H9 (cell line): ENCODE measurements at regions not wholly inside any gene's neighbourhood (a gene's known extent, or its start where the extent isn't known, plus 50 kb on each side); places are given as distances from the start of the nearest gene placed in this dataset.

Experiments used
- DNase-seq: peaks from one replicate; pipeline ENCODE4 v3.0.0-alpha.2; 2017
- H2AFZ ChIP-seq: one replicate; pipeline ENCODE4 v1.6.1; 2013; ENCODE audit warnings: mild to moderate bottlenecking, low read length, control low read depth, moderate library complexity
- H2AK5ac ChIP-seq: 2 replicates; pipeline ENCODE4 v1.6.1; 2013; ENCODE audit warnings: low read length, control low read depth, mixed read lengths; ENCODE audit not compliant: insufficient read length
- H2BK120ac ChIP-seq: one replicate; pipeline ENCODE4 v1.6.1; 2013; ENCODE audit warnings: low read depth, mild to moderate bottlenecking, low read length, control low read depth, inconsistent platforms; ENCODE audit not compliant: poor library complexity, severe bottlenecking
- H2BK12ac ChIP-seq: 2 replicates; pipeline ENCODE4 v1.6.1; 2013; ENCODE audit warnings: low read length, control low read depth, mixed read lengths, low read depth; ENCODE audit not compliant: insufficient read length
- H2BK15ac ChIP-seq: 2 replicates; pipeline ENCODE4 v1.6.1; 2013; ENCODE audit warnings: low read depth, low read length, control low read depth
- H2BK20ac ChIP-seq: one replicate; pipeline ENCODE4 v1.6.1; 2013; ENCODE audit warnings: low read depth, mild to moderate bottlenecking, low read length, control low read depth, inconsistent platforms; ENCODE audit not compliant: poor library complexity, severe bottlenecking
- H2BK5ac ChIP-seq: 2 replicates; pipeline ENCODE4 v1.6.1; 2013; ENCODE audit warnings: low read length, control low read depth, mixed read lengths; ENCODE audit not compliant: insufficient read length
- H3K14ac ChIP-seq: 2 replicates; pipeline ENCODE4 v1.6.1; 2013; ENCODE audit warnings: low read length, control low read depth; ENCODE audit not compliant: insufficient read depth
- H3K18ac ChIP-seq: 2 replicates; pipeline ENCODE4 v1.6.1; 2013; ENCODE audit warnings: low read depth, mild to moderate bottlenecking, mixed read lengths, low read length, control low read depth; ENCODE audit not compliant: insufficient read length
- H3K23ac ChIP-seq: 2 replicates; pipeline ENCODE4 v1.6.1; 2013; ENCODE audit warnings: low read length, control low read depth, mixed read lengths, low read depth; ENCODE audit not compliant: insufficient read length
- H3K23me2 ChIP-seq: 2 replicates; pipeline ENCODE4 v1.6.1; 2013; ENCODE audit warnings: low read depth, mild to moderate bottlenecking, mixed read lengths, low read length, control low read depth; ENCODE audit not compliant: insufficient read length, poor library complexity, severe bottlenecking
- H3K27ac ChIP-seq: 2 replicates; pipeline ENCODE4 v1.5.1; 2013; ENCODE audit warnings: low read length, control low read depth, mixed read lengths, low read depth; ENCODE audit not compliant: insufficient read length
- H3K27me3 ChIP-seq: 2 replicates; pipeline ENCODE4 v1.6.1; 2013; ENCODE audit warnings: low read length, control low read depth, inconsistent platforms; ENCODE audit not compliant: insufficient read depth
- H3K4ac ChIP-seq: 2 replicates; pipeline ENCODE4 v1.6.1; 2013; ENCODE audit warnings: low read depth, mild to moderate bottlenecking, control low read depth, inconsistent platforms, low read length, moderate library complexity
- H3K4me1 ChIP-seq: 2 replicates; pipeline ENCODE4 v1.6.1; 2013; ENCODE audit warnings: low read length, control low read depth, inconsistent platforms; ENCODE audit not compliant: insufficient read depth
- H3K4me2 ChIP-seq: 2 replicates; pipeline ENCODE4 v1.6.1; 2013; ENCODE audit warnings: low read length, control low read depth, mixed read lengths; ENCODE audit not compliant: insufficient read length, insufficient read depth
- H3K56ac ChIP-seq: 2 replicates; pipeline ENCODE4 v1.6.1; 2013; ENCODE audit warnings: low read depth, mild to moderate bottlenecking, mixed read lengths, low read length, control low read depth; ENCODE audit not compliant: insufficient read length
- H3K79me1 ChIP-seq: 2 replicates; pipeline ENCODE4 v1.6.1; 2013; ENCODE audit warnings: low read depth, mild to moderate bottlenecking, moderate library complexity, low read length, control low read depth, inconsistent platforms; ENCODE audit not compliant: insufficient read depth, poor library complexity, severe bottlenecking
- H3K79me2 ChIP-seq: 2 replicates; pipeline ENCODE4 v1.6.1; 2013; ENCODE audit warnings: low read length, control low read depth, inconsistent platforms; ENCODE audit not compliant: insufficient read depth
- H3K9ac ChIP-seq: 2 replicates; pipeline ENCODE4 v1.6.1; 2013; ENCODE audit warnings: low read length, control low read depth, mixed read lengths; ENCODE audit not compliant: insufficient read length; ENCODE audit errors: extremely low read depth
- H3K9me3 ChIP-seq: one replicate; pipeline ENCODE4 v1.6.1; 2013; ENCODE audit warnings: low read depth, low read length, inconsistent platforms; ENCODE audit not compliant: control insufficient read depth
- H3T11ph ChIP-seq: one replicate; pipeline ENCODE4 v1.6.1; 2013; ENCODE audit warnings: mild to moderate bottlenecking, low read length, control low read depth, inconsistent platforms
- H4K20me1 ChIP-seq: one replicate; pipeline ENCODE4 v1.6.1; 2013; ENCODE audit not compliant: control insufficient read depth, insufficient read length, insufficient read depth
- H4K5ac ChIP-seq: 2 replicates; pipeline ENCODE4 v1.6.1; 2013; ENCODE audit warnings: low read depth, mild to moderate bottlenecking, mixed read lengths, low read length, control low read depth; ENCODE audit not compliant: insufficient read length
- H4K8ac ChIP-seq: replicated peaks from 2 replicates; pipeline ENCODE4 v1.6.1; 2013; ENCODE audit warnings: low read length, control low read depth, mixed read lengths, low read depth; ENCODE audit not compliant: insufficient read length
- H4K91ac ChIP-seq: 2 replicates; pipeline ENCODE4 v1.6.1; 2013; ENCODE audit warnings: low read depth, mild to moderate bottlenecking, moderate library complexity, mixed read lengths, low read length, control low read depth; ENCODE audit not compliant: insufficient read length
- H3K27ac Mint-ChIP-seq, 3 experiments: 2 replicates in 2 of 3; 3 replicates in 1 of 3; pipeline ENCODE4 v1.8.0; 2020 to 2021; ENCODE audit warnings: mixed read lengths in 3 of 3, mild to moderate bottlenecking in 1 of 3, moderate library complexity in 1 of 3
- H3K27me3 Mint-ChIP-seq: 2 replicates; pipeline ENCODE4 v1.8.0; 2021; ENCODE audit warnings: low read depth, mild to moderate bottlenecking, moderate library complexity, mixed read lengths
- H3K36me3 Mint-ChIP-seq, 3 experiments: 2 replicates in 2 of 3; 3 replicates in 1 of 3; pipeline ENCODE4 v1.8.0; 2020 to 2021; ENCODE audit warnings: low read depth in 3 of 3, mixed read lengths in 3 of 3; ENCODE audit not compliant: insufficient read depth in 1 of 3
- H3K4me1 Mint-ChIP-seq, 2 experiments: 2 replicates each; pipeline ENCODE4 v1.8.0; 2020; ENCODE audit warnings: mixed read lengths in 2 of 2
- H3K4me3 Mint-ChIP-seq, 2 experiments: 2 replicates in 1 of 2; 3 replicates in 1 of 2; pipeline ENCODE4 v1.8.0; 2020 to 2021; ENCODE audit warnings: mild to moderate bottlenecking in 2 of 2, mixed read lengths in 2 of 2, moderate library complexity in 1 of 2
- H3K9me3 Mint-ChIP-seq, 2 experiments: 2 replicates in 1 of 2; 3 replicates in 1 of 2; pipeline ENCODE4 v1.8.0; 2020; ENCODE audit warnings: mild to moderate bottlenecking in 2 of 2, mixed read lengths in 2 of 2, moderate library complexity in 1 of 2
- WGBS: extraction: QIAGEN DNeasy Blood & Tissue Kit; methylation state at CpG from one replicate; pipeline ENCODE4 v1.1.7; 2013; ENCODE audit warnings: missing lambda C conversion rate, low lambda C conversion rate, mixed read lengths; ENCODE audit not compliant: insufficient read length; ENCODE audit errors: extremely low coverage; 5-methylcytosine and 5-hydroxymethylcytosine counted together
- TF ChIP-seq, protein P1 (sequence below): fragments of 200-600 bp; sonication (generic); conservative IDR thresholded peaks from 3 replicates; pipeline ENCODE4 v1.8.0; 2021; ENCODE audit warnings: antibody characterized with exemption, mild to moderate bottlenecking

- Histone ChIP-seq H2BK15ac (no peak overlapping the region), H3K23me2 (no peaks in the 10 kb centered on the region), H3K23ac (no peak overlapping the region), H4K20me1 (no peaks in the 10 kb centered on the region), H3K4me1 (no peaks in the 10 kb centered on the region; the same call in 1 of the 2 replicates), H3K9me3 (no peaks in the 10 kb centered on the region), H2AFZ (no peak overlapping the region), H2BK12ac (no peak overlapping the region), H3K27me3 (no peaks in the 10 kb centered on the region), H4K5ac (no peak overlapping the region), H3K27ac (no peak overlapping the region), H3T11ph (no peak overlapping the region), H2BK20ac (no peak overlapping the region), H4K91ac (no peak overlapping the region), H3K14ac (no peak overlapping the region), H3K18ac (no peak overlapping the region), H2BK5ac (no peak overlapping the region), H3K4ac (no peak overlapping the region), H3K79me2 (no peaks in the 10 kb centered on the region), H3K56ac (no peak overlapping the region), H3K4me2 (no peak overlapping the region), H3K79me1 (no peaks in the 10 kb centered on the region), H3K9ac (no peak overlapping the region), H2BK120ac (no peak overlapping the region), H4K8ac (no peak overlapping the region), H2AK5ac (no peak overlapping the region)
- TF ChIP-seq, protein P1, sequence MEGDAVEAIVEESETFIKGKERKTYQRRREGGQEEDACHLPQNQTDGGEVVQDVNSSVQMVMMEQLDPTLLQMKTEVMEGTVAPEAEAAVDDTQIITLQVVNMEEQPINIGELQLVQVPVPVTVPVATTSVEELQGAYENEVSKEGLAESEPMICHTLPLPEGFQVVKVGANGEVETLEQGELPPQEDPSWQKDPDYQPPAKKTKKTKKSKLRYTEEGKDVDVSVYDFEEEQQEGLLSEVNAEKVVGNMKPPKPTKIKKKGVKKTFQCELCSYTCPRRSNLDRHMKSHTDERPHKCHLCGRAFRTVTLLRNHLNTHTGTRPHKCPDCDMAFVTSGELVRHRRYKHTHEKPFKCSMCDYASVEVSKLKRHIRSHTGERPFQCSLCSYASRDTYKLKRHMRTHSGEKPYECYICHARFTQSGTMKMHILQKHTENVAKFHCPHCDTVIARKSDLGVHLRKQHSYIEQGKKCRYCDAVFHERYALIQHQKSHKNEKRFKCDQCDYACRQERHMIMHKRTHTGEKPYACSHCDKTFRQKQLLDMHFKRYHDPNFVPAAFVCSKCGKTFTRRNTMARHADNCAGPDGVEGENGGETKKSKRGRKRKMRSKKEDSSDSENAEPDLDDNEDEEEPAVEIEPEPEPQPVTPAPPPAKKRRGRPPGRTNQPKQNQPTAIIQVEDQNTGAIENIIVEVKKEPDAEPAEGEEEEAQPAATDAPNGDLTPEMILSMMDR, result no peak
- H3K9me3 Mint-ChIP-seq, result no peaks in the 10 kb centered on the region
- H3K4me3 Mint-ChIP-seq, result no peak overlapping the region
- H3K4me1 Mint-ChIP-seq, result peaks cover 16 to 19% of the 10 kb centered on the region in 2 experiments
- no peaks in the 10 kb centered on the region for H3K27me3 Mint-ChIP-seq
- H3K27ac Mint-ChIP-seq, result no peak overlapping the region; a peak in 1 of 7 replicates
- no peaks in the 10 kb centered on the region for H3K36me3 Mint-ChIP-seq
- no peak for DNase-seq
- WGBS, result no CpG with 5 or more reads among the region's 1 CpG
These were observed 612.2 kb upstream of the SLC39A10 start for GRCh38 chr2:195044801-195045200.
